Fibroblast of skin of scalp (primary cell): ENCODE measurements at regions not wholly inside any gene's neighbourhood (a gene's known extent, or its start where the extent isn't known, plus 50 kb on each side); places are given as distances from the start of the nearest gene placed in this dataset.

Experiments
- DNase-seq: peaks from one replicate; pipeline ENCODE4 v3.0.0-alpha.2; 2013

- no peak for DNase-seq
Measured at GRCh38 chr10:130466271-130466997, 330.2 kb downstream of the GLRX3 start.

GRCh38 chr10:130470286-130470685, 334.1 kb downstream of the GLRX3 start:
- no peak for DNase-seq

GRCh38 chr10:130470973-130471372, 334.8 kb downstream of the GLRX3 start:
- no peak for DNase-seq

- no peak for DNase-seq
Measured at GRCh38 chr10:130471486-130471885, 335.3 kb downstream of the GLRX3 start.

- DNase-seq, result no peak
Measured at GRCh38 chr10:130472236-130472635, 336.0 kb downstream of the GLRX3 start.

GRCh38 chr10:130474591-130474990, 338.4 kb downstream of the GLRX3 start:
- no peak for DNase-seq

- DNase-seq, result no peak
Measured at GRCh38 chr10:130477360-130477759, 341.2 kb downstream of the GLRX3 start.

- DNase-seq, result no peak
Measured at GRCh38 chr10:130479146-130479545, 343.0 kb downstream of the GLRX3 start.

- DNase-seq, result no peak
Measured at GRCh38 chr10:130479926-130480325, 343.7 kb downstream of the GLRX3 start.

- DNase-seq, result no peak
Measured at GRCh38 chr10:130480491-130480890, 344.3 kb downstream of the GLRX3 start.

GRCh38 chr10:130481076-130481930, 345.1 kb downstream of the GLRX3 start:
- DNase-seq, result no peak

- DNase-seq, result no peak
Measured at GRCh38 chr10:130481936-130482335, 345.7 kb downstream of the GLRX3 start.

GRCh38 chr10:130483691-130484467, 347.7 kb downstream of the GLRX3 start:
- no peak for DNase-seq

- DNase-seq, result no peak
Measured at GRCh38 chr10:130484468-130485180, 348.4 kb downstream of the GLRX3 start.

- no peak for DNase-seq
Measured at GRCh38 chr10:130485236-130485957, 349.2 kb downstream of the GLRX3 start.

- no peak for DNase-seq
Measured at GRCh38 chr10:130485958-130486895, 350.0 kb downstream of the GLRX3 start.

GRCh38 chr10:130486906-130487305, 350.7 kb downstream of the GLRX3 start:
- no peak for DNase-seq

GRCh38 chr10:130487566-130487965, 351.4 kb downstream of the GLRX3 start:
- DNase-seq, result no peak

GRCh38 chr10:130489891-130490290, 353.7 kb downstream of the GLRX3 start:
- DNase-seq, result no peak

GRCh38 chr10:130491011-130491692, 355.0 kb downstream of the GLRX3 start:
- peak; percentile 21 for DNase-seq
